HFF-Myc (cell line): ENCODE measurements at regions not wholly inside any gene's neighbourhood (a gene's known extent, or its start where the extent isn't known, plus 50 kb on each side); places are given as distances from the start of the nearest gene placed in this dataset.
"Not testable (repeated sequence)": the region's sequence is repeated elsewhere in the genome, so short reads cannot be mapped to it uniquely, and the experiment has no call there.

Source experiments
- DNase-seq: peaks from one replicate; pipeline ENCODE4 v3.0.0-alpha.2; 2011; ENCODE audit warnings: low read depth; ENCODE audit errors: extremely low read depth
- H3K4me3 ChIP-seq: replicated peaks from 2 replicates; pipeline ENCODE4 v1.5.1; 2011; ENCODE audit warnings: low read depth, mild to moderate bottlenecking, control low read depth, low read length
- TF ChIP-seq, protein P1 (sequence below): IDR thresholded peaks from 2 replicates; pipeline ENCODE4 v1.5.1; 2012; ENCODE audit warnings: mild to moderate bottlenecking, low read depth, low read length, control low read depth; ENCODE audit errors: missing control alignments

- H3K4me3 ChIP-seq, result no peak overlapping the region
Measured at GRCh38 chr10:36421992-36422391, 703.4 kb upstream of the ANKRD30A start.

DNA sequence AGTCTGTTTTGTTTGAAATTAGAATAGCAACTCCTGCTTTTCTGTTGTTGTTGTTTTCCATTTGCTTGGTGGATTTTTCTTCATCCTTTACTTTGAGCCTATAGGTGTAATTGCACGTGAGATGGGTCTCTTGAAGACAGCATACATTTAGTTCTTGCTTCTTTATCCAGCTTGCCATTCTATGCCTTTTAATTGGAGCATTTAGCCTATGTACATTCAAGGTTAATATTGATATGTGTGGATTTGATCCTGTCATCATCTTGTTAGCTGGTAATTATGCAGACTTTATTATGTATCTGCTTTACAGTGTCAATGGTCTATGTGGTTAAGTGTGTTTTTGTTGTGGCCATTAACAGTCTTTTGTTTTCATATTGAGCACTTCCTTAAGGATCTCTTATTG lies 708.9 kb upstream of the ANKRD30A start:
- no peak for DNase-seq
- TF ChIP-seq, protein P1, sequence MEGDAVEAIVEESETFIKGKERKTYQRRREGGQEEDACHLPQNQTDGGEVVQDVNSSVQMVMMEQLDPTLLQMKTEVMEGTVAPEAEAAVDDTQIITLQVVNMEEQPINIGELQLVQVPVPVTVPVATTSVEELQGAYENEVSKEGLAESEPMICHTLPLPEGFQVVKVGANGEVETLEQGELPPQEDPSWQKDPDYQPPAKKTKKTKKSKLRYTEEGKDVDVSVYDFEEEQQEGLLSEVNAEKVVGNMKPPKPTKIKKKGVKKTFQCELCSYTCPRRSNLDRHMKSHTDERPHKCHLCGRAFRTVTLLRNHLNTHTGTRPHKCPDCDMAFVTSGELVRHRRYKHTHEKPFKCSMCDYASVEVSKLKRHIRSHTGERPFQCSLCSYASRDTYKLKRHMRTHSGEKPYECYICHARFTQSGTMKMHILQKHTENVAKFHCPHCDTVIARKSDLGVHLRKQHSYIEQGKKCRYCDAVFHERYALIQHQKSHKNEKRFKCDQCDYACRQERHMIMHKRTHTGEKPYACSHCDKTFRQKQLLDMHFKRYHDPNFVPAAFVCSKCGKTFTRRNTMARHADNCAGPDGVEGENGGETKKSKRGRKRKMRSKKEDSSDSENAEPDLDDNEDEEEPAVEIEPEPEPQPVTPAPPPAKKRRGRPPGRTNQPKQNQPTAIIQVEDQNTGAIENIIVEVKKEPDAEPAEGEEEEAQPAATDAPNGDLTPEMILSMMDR, result no peak
- no peak overlapping the region for H3K4me3 ChIP-seq

More at GRCh38 chr10:36421992-36422391, 703.4 kb upstream of the ANKRD30A start:
- DNase-seq, result no peak
- TF ChIP-seq, protein P1, result no peak

GRCh38 chr10:36412942-36413341 lies 712.5 kb upstream of the ANKRD30A start:
- DNase-seq, result no peak

GRCh38 chr10:36400238-36400637 lies 725.2 kb upstream of the ANKRD30A start:
- DNase-seq, H3K4me3 ChIP-seq: not testable (repeated sequence)

More at GRCh38 chr10:36412942-36413341, 712.5 kb upstream of the ANKRD30A start:
- TF ChIP-seq, protein P1, result no peak
- no peak overlapping the region for H3K4me3 ChIP-seq

- TF ChIP-seq, protein P1, result no peak
- DNase-seq, result peak; percentile 1
- no peak overlapping the region for H3K4me3 ChIP-seq
Measured at GRCh38 chr10:36393801-36394200, 731.6 kb upstream of the ANKRD30A start.

GRCh38 chr10:36391405-36391804 lies 734.0 kb upstream of the ANKRD30A start:
- TF ChIP-seq, protein P1, result no peak
- H3K4me3 ChIP-seq, result no peak overlapping the region

DNA sequence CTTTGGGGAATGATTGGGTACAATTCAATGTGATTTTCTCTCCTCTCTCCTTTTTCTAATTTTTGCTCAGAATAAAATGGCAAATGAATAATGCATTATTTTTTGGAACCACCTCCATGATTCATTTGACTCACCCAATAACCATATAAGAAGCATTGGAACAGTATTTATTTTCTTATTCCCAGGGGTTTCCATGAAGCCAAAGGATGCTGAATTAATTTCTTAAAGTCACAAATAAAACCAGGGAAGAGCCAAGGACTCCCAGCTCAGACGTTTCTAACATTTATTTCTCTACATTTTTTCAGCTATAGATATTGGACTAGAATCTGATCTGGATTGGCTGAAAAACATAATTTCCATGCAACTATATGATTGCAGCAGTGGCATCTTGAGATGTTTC lies 735.2 kb upstream of the ANKRD30A start:
- no peak for DNase-seq
- H3K4me3 ChIP-seq, result no peak overlapping the region
- TF ChIP-seq, protein P1, result no peak

More at GRCh38 chr10:36391405-36391804, 734.0 kb upstream of the ANKRD30A start:
- DNase-seq, result no peak
